HG03139 (cell line): ENCODE measurements at regions not wholly inside any gene's neighbourhood (a gene's known extent, or its start where the extent isn't known, plus 50 kb on each side); places are given as distances from the start of the nearest gene placed in this dataset.
"Not testable (repeated sequence)": the region's sequence is repeated elsewhere in the genome, so short reads cannot be mapped to it uniquely, and the experiment has no call there.

Experiments
- ATAC-seq: cut with Tn5 transposase; IDR thresholded peaks from one replicate; pipeline ENCODE4 v1.9.1; 2021; ENCODE audit not compliant: unreplicated experiment

GRCh38 chr13:90648497-90648896 is 699.0 kb upstream of the MIR17HG start:
- ATAC-seq, result no peak

- ATAC-seq, result no peak
Observed at GRCh38 chr13:90652036-90652435, 695.5 kb upstream of the MIR17HG start.

- ATAC-seq, result no peak
Observed at GRCh38 chr13:90654970-90655369, 692.5 kb upstream of the MIR17HG start.

- not testable (repeated sequence) for ATAC-seq
Observed at GRCh38 chr13:90664200-90664599, 683.3 kb upstream of the MIR17HG start.

- no peak for ATAC-seq
Observed at GRCh38 chr13:90673746-90674145, 673.7 kb upstream of the MIR17HG start.

- ATAC-seq, result no peak
Observed at GRCh38 chr13:90675129-90675528, 672.4 kb upstream of the MIR17HG start.

GRCh38 chr13:90680826-90681225 is 666.7 kb upstream of the MIR17HG start:
- no peak for ATAC-seq

GRCh38 chr13:90683711-90684131 is 663.8 kb upstream of the MIR17HG start:
- no peak for ATAC-seq

- no peak for ATAC-seq
Observed at GRCh38 chr13:90686442-90686841, 661.0 kb upstream of the MIR17HG start.

GRCh38 chr13:90689111-90689510 is 658.4 kb upstream of the MIR17HG start:
- no peak for ATAC-seq

- no peak for ATAC-seq
Observed at GRCh38 chr13:90690458-90691080, 656.9 kb upstream of the MIR17HG start.

GRCh38 chr13:90696254-90696653 is 651.2 kb upstream of the MIR17HG start:
- no peak for ATAC-seq

GRCh38 chr13:90696656-90697055 is 650.8 kb upstream of the MIR17HG start:
- ATAC-seq, result no peak

- no peak for ATAC-seq
Observed at GRCh38 chr13:90700340-90700739, 647.1 kb upstream of the MIR17HG start.

GRCh38 chr13:90701264-90701663 is 646.2 kb upstream of the MIR17HG start:
- no peak for ATAC-seq

- no peak for ATAC-seq
Observed at GRCh38 chr13:90702050-90702449, 645.4 kb upstream of the MIR17HG start.

- no peak for ATAC-seq
Observed at GRCh38 chr13:90706631-90707030, 640.9 kb upstream of the MIR17HG start.

- no peak for ATAC-seq
Observed at GRCh38 chr13:90708128-90708527, 639.4 kb upstream of the MIR17HG start.

GRCh38 chr13:90709319-90709718 is 638.2 kb upstream of the MIR17HG start:
- no peak for ATAC-seq

- ATAC-seq, result no peak
Observed at GRCh38 chr13:90710164-90710759, 637.2 kb upstream of the MIR17HG start.

- no peak for ATAC-seq
Observed at GRCh38 chr13:90713441-90714133, 633.9 kb upstream of the MIR17HG start.

- no peak for ATAC-seq
Observed at GRCh38 chr13:90715485-90715884, 632.0 kb upstream of the MIR17HG start.
